ENCODE measurements at regions not wholly inside any gene's neighbourhood (a gene's known extent, or its start where the extent isn't known, plus 50 kb on each side); places are given as distances from the start of the nearest gene placed in this dataset.

- DNase-seq (ENCODE audit: low read depth, low spot score), result no peak
Measured at GRCh38 chr4:38230121-38230801, 270.1 kb downstream of the PTTG2 start.

GRCh38 chr4:38230821-38231563, 270.8 kb downstream of the PTTG2 start:
- no peak for DNase-seq (ENCODE audit: low read depth, low spot score)

- DNase-seq (ENCODE audit: low read depth, low spot score), result no peak
Measured at GRCh38 chr4:38231626-38232025, 271.4 kb downstream of the PTTG2 start.

GRCh38 chr4:38232741-38233140, 272.5 kb downstream of the PTTG2 start:
- DNase-seq (ENCODE audit: low read depth, low spot score), result no peak

GRCh38 chr4:38233727-38234480, 273.7 kb downstream of the PTTG2 start:
- no peak for DNase-seq (ENCODE audit: low read depth, low spot score)

- no peak for DNase-seq (ENCODE audit: low read depth, low spot score)
Measured at GRCh38 chr4:38235354-38235753, 275.2 kb downstream of the PTTG2 start.

- DNase-seq (ENCODE audit: low read depth, low spot score), result no peak
Measured at GRCh38 chr4:38236003-38236402, 275.8 kb downstream of the PTTG2 start.

- DNase-seq (ENCODE audit: low read depth, low spot score), result no peak
Measured at GRCh38 chr4:38236503-38236902, 276.3 kb downstream of the PTTG2 start.

- no peak for DNase-seq (ENCODE audit: low read depth, low spot score)
Measured at GRCh38 chr4:38237139-38237538, 276.9 kb downstream of the PTTG2 start.

GRCh38 chr4:38241541-38241940, 281.3 kb downstream of the PTTG2 start:
- DNase-seq (ENCODE audit: low read depth, low spot score), result no peak

- no peak for DNase-seq (ENCODE audit: low read depth, low spot score)
Measured at GRCh38 chr4:38242101-38242500, 281.9 kb downstream of the PTTG2 start.

- no peak for DNase-seq (ENCODE audit: low read depth, low spot score)
Measured at GRCh38 chr4:38242822-38243387, 282.7 kb downstream of the PTTG2 start.

GRCh38 chr4:38243388-38244053, 283.3 kb downstream of the PTTG2 start:
- DNase-seq (ENCODE audit: low read depth, low spot score), result no peak

GRCh38 chr4:38254825-38255224, 294.6 kb downstream of the PTTG2 start:
- DNase-seq (ENCODE audit: low read depth, low spot score), result no peak

GRCh38 chr4:38255572-38255971, 295.4 kb downstream of the PTTG2 start:
- DNase-seq (ENCODE audit: low read depth, low spot score), result no peak

- no peak for DNase-seq (ENCODE audit: low read depth, low spot score)
Measured at GRCh38 chr4:38266616-38267015, 306.4 kb downstream of the PTTG2 start.

GRCh38 chr4:38268108-38268820, 308.1 kb downstream of the PTTG2 start:
- DNase-seq (ENCODE audit: low read depth, low spot score), result no peak

GRCh38 chr4:38268837-38269236, 308.6 kb downstream of the PTTG2 start:
- DNase-seq (ENCODE audit: low read depth, low spot score), result no peak

GRCh38 chr4:38273407-38273806, 313.2 kb downstream of the PTTG2 start:
- no peak for DNase-seq (ENCODE audit: low read depth, low spot score)

- no peak for DNase-seq (ENCODE audit: low read depth, low spot score)
Measured at GRCh38 chr4:38275331-38276100, 315.3 kb downstream of the PTTG2 start.

Data from smooth muscle cell of the brain vasculature (primary cell).